SK-N-SH (cell line): ENCODE measurements at regions not wholly inside any gene's neighbourhood (a gene's known extent, or its start where the extent isn't known, plus 50 kb on each side); places are given as distances from the start of the nearest gene placed in this dataset.

Experiments used
- CTCF ChIA-PET: fragments of 300-600, 350-600 bp; formaldehyde crosslinking; extraction: SDS; loops from one replicate; lab custom pipeline; 2021; lab: Yijun Ruan, JAX
- POLR2A ChIA-PET: fragments of 350-600 bp; sonication (Branson Sonifier 250); formaldehyde crosslinking; extraction: SDS; loops from one replicate; lab custom pipeline; 2020; ENCODE audit warnings: antibody characterized with exemption, inconsistent platforms; lab: Yijun Ruan, JAX
- DNase-seq: peaks from one replicate; pipeline ENCODE4 v3.0.0; 2012
- H2AFZ ChIP-seq: fragments of 200-600 bp; sonication (generic); 2 replicates; pipeline ENCODE4 v1.8.1; 2016; ENCODE audit warnings: antibody characterized with exemption, mild to moderate bottlenecking, low read depth
- H3F3A ChIP-seq: fragments of 200-600 bp; sonication (generic); replicated peaks from 2 replicates; pipeline ENCODE3; 2016; ENCODE audit warnings: antibody characterized with exemption, mild to moderate bottlenecking; ENCODE audit not compliant: insufficient read depth
- H3K27ac ChIP-seq, 2 experiments: fragments of 200-500 bp in 1 of 2; fragments of 200-600 bp in 1 of 2; sonication (Bioruptor generic) in 1 of 2; sonication (generic), shearing (Covaris generic) in 1 of 2; 2 replicates each; pipeline versions ENCODE4 v1.5.1 to v1.6.1; 2014 to 2016; ENCODE audit warnings: low read depth in 2 of 2, inconsistent platforms in 1 of 2, low read length in 1 of 2, mild to moderate bottlenecking in 1 of 2, mixed read lengths in 1 of 2
- H3K27me3 ChIP-seq: fragments of 200-600 bp; sonication (generic), shearing (Covaris generic); 2 replicates; pipeline ENCODE4 v1.6.1; 2016; ENCODE audit warnings: mixed run types; ENCODE audit not compliant: insufficient read depth
- H3K36me3 ChIP-seq, 2 experiments: fragments of 200-500 bp in 1 of 2; fragments of 200-600 bp in 1 of 2; sonication (Bioruptor generic) in 1 of 2; sonication (generic) in 1 of 2; replicated peaks in 1 of 2; 2 replicates each; pipeline versions ENCODE3 to v1.5.1; 2014 to 2016; ENCODE audit warnings: low read length in 1 of 2, mild to moderate bottlenecking in 1 of 2; ENCODE audit not compliant: insufficient read depth in 2 of 2, control insufficient read depth in 1 of 2
- H3K4me1 ChIP-seq, 2 experiments: fragments of 200-500 bp in 1 of 2; fragments of 200-600 bp in 1 of 2; sonication (Bioruptor generic) in 1 of 2; sonication (generic), shearing (Covaris generic) in 1 of 2; 2 replicates each; pipeline versions ENCODE4 v1.5.1 to v1.6.1; 2014 to 2016; ENCODE audit warnings: low read depth in 1 of 2, low read length in 1 of 2, mixed run types in 1 of 2; ENCODE audit not compliant: insufficient read depth in 2 of 2, control insufficient read depth in 1 of 2
- H3K4me2 ChIP-seq: fragments of 200-600 bp; sonication (generic), shearing (Covaris generic); 2 replicates; pipeline ENCODE4 v1.6.1; 2017; ENCODE audit warnings: mixed run types
- H3K4me3 ChIP-seq, 2 experiments: fragments of 200-500 bp in 1 of 2; fragments of 200-600 bp in 1 of 2; sonication (Bioruptor generic) in 1 of 2; sonication (generic), shearing (Covaris generic) in 1 of 2; 2 replicates each; pipeline versions ENCODE4 v1.5.1 to v1.8.1; 2014 to 2016; ENCODE audit warnings: low read depth in 2 of 2, inconsistent platforms in 1 of 2, low read length in 1 of 2, mild to moderate bottlenecking in 1 of 2, mixed read lengths in 1 of 2, moderate library complexity in 1 of 2
- H3K79me2 ChIP-seq: fragments of 200-600 bp; sonication (generic); 2 replicates; pipeline ENCODE4 v1.8.1; 2017; ENCODE audit warnings: mild to moderate bottlenecking; ENCODE audit not compliant: insufficient read depth
- H3K9ac ChIP-seq: fragments of 200-600 bp; sonication (generic); 2 replicates; pipeline ENCODE4 v1.6.1; 2017; ENCODE audit warnings: mixed run types
- H3K9me2 ChIP-seq: fragments of 200-600 bp; sonication (generic); 2 replicates; pipeline ENCODE4 v1.6.1; 2017; ENCODE audit warnings: mixed run types
- H3K9me3 ChIP-seq: fragments of 200-600 bp; sonication (generic); 2 replicates; pipeline ENCODE4 v1.6.1; 2017; ENCODE audit warnings: mixed run types, mild to moderate bottlenecking, moderate library complexity
- H4K20me1 ChIP-seq: fragments of 200-600 bp; sonication (generic); 2 replicates; pipeline ENCODE4 v1.6.1; 2017; ENCODE audit warnings: mild to moderate bottlenecking, mixed run types; ENCODE audit not compliant: insufficient read depth
- CTCF ChIP-seq: fragments of 200-600 bp; sonication (generic); IDR thresholded peaks from 2 replicates; pipeline ENCODE4 v1.6.1; 2017; ENCODE audit warnings: antibody characterized with exemption, mild to moderate bottlenecking, moderate library complexity
- FOXM1 ChIP-seq: IDR thresholded peaks from 2 replicates; pipeline ENCODE4 v1.4.0; 2012; ENCODE audit warnings: low read depth, mild to moderate bottlenecking
- RAD21 ChIP-seq: IDR thresholded peaks from 2 replicates; pipeline ENCODE4 v1.6.1; 2012; ENCODE audit warnings: mild to moderate bottlenecking, low read length
- USF1 ChIP-seq: IDR thresholded peaks from 2 replicates; pipeline ENCODE4 v1.4.0; 2012; ENCODE audit warnings: low read depth, borderline replicate concordance
- small RNA-seq, 7 experiments: library from RNA; depleted of rRNA; stranded (forward); fragments of <200 nt; gene quantifications; one replicate each; pipeline ENCODE3, GENCODE V24; 2012

- TF ChIP-seq CTCF (peak; percentile 51), FOXM1 (no peak), RAD21 (peak; percentile 46), USF1 (no peak)
- POLR2A ChIA-PET: no interaction called here
- H4K20me1 ChIP-seq: no peaks in the 10 kb centered on the region
- H3K4me2 ChIP-seq: no peak overlapping the region
- DNase-seq: peak; percentile 22
- H3F3A ChIP-seq: no peaks in the 10 kb centered on the region
- no peaks in the 10 kb centered on the region for H3K27me3 ChIP-seq
- H2AFZ ChIP-seq: no peak overlapping the region
- no peak overlapping the region for H3K27ac ChIP-seq
- H3K4me3 ChIP-seq: no peak overlapping the region
- no peaks in the 10 kb centered on the region for H3K79me2 ChIP-seq
- no peaks in the 10 kb centered on the region for H3K9me2 ChIP-seq
- no peaks in the 10 kb centered on the region for H3K4me1 ChIP-seq
- CTCF ChIA-PET: interaction anchor here (0.6 to 3.0 kb wide), 8 partner anchors 12 to 229 kb away, joined by 3 to 15 read pairs (median 4); no protein-coding TSS in a partner anchor
- no peak overlapping the region for H3K9ac ChIP-seq
- H3K36me3 ChIP-seq: no peaks in the 10 kb centered on the region
- no peaks in the 10 kb centered on the region for H3K9me3 ChIP-seq
These were observed 60.4 kb upstream of the FAR2 start for GRCh38 chr12:29088611-29089219.

Small RNAs in the stretch of these regions (small RNA-seq; reads per million reads assigned to genes)
- 0 reads per million in 7 experiments for gene AC024255.1
